CD4-positive, alpha-beta T cell (primary cell): ENCODE measurements at regions not wholly inside any gene's neighbourhood (a gene's known extent, or its start where the extent isn't known, plus 50 kb on each side); places are given as distances from the start of the nearest gene placed in this dataset.

ENCODE experiments used
- ATAC-seq: fragments of 200-7000 bp; cut with Tn5 transposase; one replicate; pipeline ENCODE4 v1.10.0; 2022; ENCODE audit warnings: mild to moderate bottlenecking; ENCODE audit not compliant: poor library complexity
- CTCF ChIA-PET: fragments of 350-600 bp; sonication (Branson Sonifier 250); formaldehyde crosslinking; loops from one replicate; lab custom pipeline; 2021; ENCODE audit warnings: antibody characterized with exemption, inconsistent platforms; lab: Charles Lee
- POLR2A ChIA-PET: fragments of 350-600 bp; sonication (Branson Sonifier 250); formaldehyde crosslinking; loops from one replicate; lab custom pipeline; 2021; ENCODE audit warnings: antibody characterized with exemption, inconsistent platforms; lab: Charles Lee
- DNase-seq, 14 experiments: peaks; one replicate each; pipeline ENCODE4 v3.0.0-alpha.2; 2013 to 2020; ENCODE audit warnings: mixed read lengths in 2 of 14
- H3K27ac ChIP-seq, 2 donors: one replicate each; pipeline versions ENCODE4 v1.5.1 to v1.7.0; 2013; ENCODE audit warnings: low read length in 2 of 2, low read depth in 1 of 2, mild to moderate bottlenecking in 1 of 2
- H3K27me3 ChIP-seq, 2 experiments: 1 replicate in 1 of 2; 2 replicates in 1 of 2; pipeline versions ENCODE4 v1.6.1 to v1.7.0; 2013; ENCODE audit warnings: low read length in 2 of 2, control low read depth in 1 of 2, mild to moderate bottlenecking in 1 of 2, moderate library complexity in 1 of 2; ENCODE audit not compliant: insufficient read depth in 2 of 2, control insufficient read depth in 1 of 2
- H3K36me3 ChIP-seq: one replicate; pipeline ENCODE4 v1.6.1; 2013; ENCODE audit warnings: low read length, control low read depth; ENCODE audit not compliant: insufficient read depth
- H3K4me1 ChIP-seq: one replicate; pipeline ENCODE4 v1.6.1; 2013; ENCODE audit warnings: low read length, control low read depth; ENCODE audit not compliant: insufficient read depth
- H3K4me3 ChIP-seq: one replicate; pipeline ENCODE4 v1.5.1; 2013; ENCODE audit warnings: mild to moderate bottlenecking, low read length, moderate library complexity
- H3K9me3 ChIP-seq, 2 experiments: 1 replicate in 1 of 2; 2 replicates in 1 of 2; pipeline versions ENCODE4 v1.6.1 to v1.7.0; 2013; ENCODE audit warnings: low read length in 2 of 2, mild to moderate bottlenecking in 2 of 2, control low read depth in 1 of 2, moderate library complexity in 1 of 2; ENCODE audit not compliant: control insufficient read depth in 1 of 2, insufficient read depth in 1 of 2
- H3K27ac Mint-ChIP-seq: one replicate; pipeline ENCODE4 v1.8.0; 2020; ENCODE audit warnings: mixed read lengths
- H3K27me3 Mint-ChIP-seq: one replicate; pipeline ENCODE4 v1.8.0; 2021; ENCODE audit warnings: mixed read lengths
- H3K36me3 Mint-ChIP-seq: one replicate; pipeline ENCODE4 v1.8.0; 2021; ENCODE audit warnings: low read depth, mixed read lengths
- H3K4me1 Mint-ChIP-seq: one replicate; pipeline ENCODE4 v1.8.0; 2021; ENCODE audit warnings: low read depth, mixed read lengths
- H3K4me3 Mint-ChIP-seq: one replicate; pipeline ENCODE4 v1.8.0; 2020; ENCODE audit warnings: mild to moderate bottlenecking, mixed read lengths
- H3K9me3 Mint-ChIP-seq: one replicate; pipeline ENCODE4 v1.8.0; 2020; ENCODE audit warnings: mixed read lengths
- CTCF ChIP-seq: fragments of 200-600 bp; IDR thresholded peaks from one replicate; pipeline ENCODE4 v1.8.0; 2022; ENCODE audit warnings: antibody characterized with exemption, mild to moderate bottlenecking
- intact Hi-C, 2 experiments: fragments of 100-400 bp; cut with DNase I in 1 of 2; cut with micrococcal nuclease in 1 of 2; formaldehyde crosslinking; loops; one replicate each; pipeline versions ENCODE4 v1.15.1 to v1.9.0; 2023 to 2025; cut with DNase I, micrococcal nuclease

GRCh38 chr3:102206511-102207031 lies 228.2 kb upstream of the ZPLD1 start:
- no peak overlapping the region for H3K4me3 ChIP-seq
- ATAC-seq (no peak), DNase-seq (no peak)
- no peak overlapping the region for H3K27ac Mint-ChIP-seq
- H3K4me1 Mint-ChIP-seq = no peaks in the 10 kb centered on the region
- TF ChIP-seq CTCF = no peak
- CTCF ChIA-PET = no interaction called here
- no peak overlapping the region for H3K4me3 Mint-ChIP-seq
- H3K27me3 ChIP-seq = no peaks in the 10 kb centered on the region
- no peaks in the 10 kb centered on the region for H3K4me1 ChIP-seq
- H3K36me3 ChIP-seq = no peaks in the 10 kb centered on the region
- no peaks in the 10 kb centered on the region for H3K9me3 ChIP-seq
- POLR2A ChIA-PET = no interaction called here
- no peaks in the 10 kb centered on the region for H3K36me3 Mint-ChIP-seq
- H3K9me3 Mint-ChIP-seq = no peaks in the 10 kb centered on the region
- intact Hi-C loops = no loop called here
- no peaks in the 10 kb centered on the region for H3K27me3 Mint-ChIP-seq
- H3K27ac ChIP-seq = no peak overlapping the region

- Mint-ChIP-seq H3K4me1 (no peaks in the 10 kb centered on the region), H3K9me3 (no peaks in the 10 kb centered on the region), H3K27me3 (no peaks in the 10 kb centered on the region), H3K36me3 (no peaks in the 10 kb centered on the region), H3K27ac (no peak overlapping the region), H3K4me3 (no peak overlapping the region)
- ATAC-seq (no peak), DNase-seq (no peak)
- intact Hi-C loops = no loop called here
- no peak for TF ChIP-seq CTCF
- POLR2A ChIA-PET = no interaction called here
- H3K27me3 ChIP-seq = no peaks in the 10 kb centered on the region
- H3K36me3 ChIP-seq = no peaks in the 10 kb centered on the region
- CTCF ChIA-PET = no interaction called here
- no peak overlapping the region for H3K4me3 ChIP-seq
- H3K27ac ChIP-seq = no peak overlapping the region
- H3K9me3 ChIP-seq = no peaks in the 10 kb centered on the region
- no peaks in the 10 kb centered on the region for H3K4me1 ChIP-seq
Observed at GRCh38 chr3:102207151-102207571, 227.7 kb upstream of the ZPLD1 start.

- ChIA-PET POLR2A (no interaction called here), CTCF (no interaction called here)
- H3K27ac Mint-ChIP-seq = no peak overlapping the region
Observed at GRCh38 chr3:102215166-102215565, 219.6 kb upstream of the ZPLD1 start.

More at GRCh38 chr3:102215166-102215565, 219.6 kb upstream of the ZPLD1 start:
- Mint-ChIP-seq H3K36me3 (no peaks in the 10 kb centered on the region), H3K4me3 (no peak overlapping the region), H3K4me1 (no peaks in the 10 kb centered on the region), H3K27me3 (no peaks in the 10 kb centered on the region), H3K9me3 (no peaks in the 10 kb centered on the region)
- ATAC-seq (no peak), DNase-seq (no peak)
- Histone ChIP-seq H3K36me3 (no peaks in the 10 kb centered on the region), H3K9me3 (no peaks in the 10 kb centered on the region), H3K4me1 (no peaks in the 10 kb centered on the region), H3K27ac (no peak overlapping the region), H3K27me3 (no peaks in the 10 kb centered on the region), H3K4me3 (no peak overlapping the region)
- intact Hi-C loops = no loop called here
- no peak for TF ChIP-seq CTCF
